ENCODE measurements at regions not wholly inside any gene's neighbourhood (a gene's known extent, or its start where the extent isn't known, plus 50 kb on each side); places are given as distances from the start of the nearest gene placed in this dataset.

- TF ChIP-seq CTCF (conservative IDR thresholded peaks at IDR 0.05 in 1 of 2, IDR thresholded peaks at IDR 0.05 in 1 of 2; ENCODE audit: extremely low read depth in 1 of 2, insufficient read depth in 1 of 2, low read depth in 1 of 2, low read length in 2 of 2) (no peak), EZH2 (IDR thresholded peaks at IDR 0.05; ENCODE audit: borderline replicate concordance, low read length) (no peak)
These were observed 194.6 kb downstream of the KLF12 start for GRCh38 chr13:73939603-73940002.

Data from mammary epithelial cell (primary cell).